Suprapubic skin (tissue), 4 donors: ENCODE measurements at regions not wholly inside any gene's neighbourhood (a gene's known extent, or its start where the extent isn't known, plus 50 kb on each side); places are given as distances from the start of the nearest gene placed in this dataset.

ENCODE experiments used
- DNase-seq, 2 donors: peaks; one replicate each; pipeline ENCODE4 v3.0.0-alpha.2; 2019; ENCODE audit warnings: low spot score in 2 of 2
- H3K27ac ChIP-seq: fragments of 200-600 bp; sonication (generic); one replicate; pipeline ENCODE4 v1.5.1; 2019
- H3K27me3 ChIP-seq: fragments of 200-600 bp; sonication (generic); one replicate; pipeline ENCODE4 v1.5.1; 2019
- H3K36me3 ChIP-seq: fragments of 200-600 bp; sonication (generic); one replicate; pipeline ENCODE4 v1.5.1; 2019
- H3K4me1 ChIP-seq: fragments of 200-600 bp; sonication (generic); one replicate; pipeline ENCODE4 v1.5.1; 2019
- H3K4me3 ChIP-seq: fragments of 200-600 bp; sonication (generic); one replicate; pipeline ENCODE4 v1.5.1; 2019; ENCODE audit warnings: mild to moderate bottlenecking
- H3K9me3 ChIP-seq: fragments of 200-600 bp; sonication (generic); one replicate; pipeline ENCODE4 v1.5.1; 2019
- EP300 ChIP-seq: sonication (generic); formaldehyde crosslinking; IDR thresholded peaks from one replicate; pipeline ENCODE4 v1.6.1; 2017; ENCODE audit warnings: antibody characterized with exemption
- POLR2A ChIP-seq, 2 donors: fragments of 450-650 bp; IDR thresholded peaks; one replicate each; pipeline ENCODE4 v1.6.1; 2017; ENCODE audit warnings: antibody characterized with exemption in 2 of 2, mild to moderate bottlenecking in 2 of 2, moderate library complexity in 2 of 2
- POLR2AphosphoS5 ChIP-seq, 3 donors: sonication (generic); formaldehyde crosslinking; IDR thresholded peaks; one replicate each; pipeline ENCODE4 v1.6.1; 2017; ENCODE audit warnings: antibody characterized with exemption in 3 of 3
- WGBS: methylation state at CpG from one replicate; pipeline ENCODE4 v1.1.5; 2018; 5-methylcytosine and 5-hydroxymethylcytosine counted together
- TF ChIP-seq, protein P1 (sequence below), 2 donors: fragments of 200-600 bp in 1 of 2; fragments of 450-650 bp in 1 of 2; sonication (generic) in 1 of 2; IDR thresholded peaks; one replicate each; pipeline ENCODE4 v1.5.1; 2016 to 2019; ENCODE audit warnings: antibody characterized with exemption in 2 of 2, mild to moderate bottlenecking in 1 of 2, moderate library complexity in 1 of 2

DNA sequence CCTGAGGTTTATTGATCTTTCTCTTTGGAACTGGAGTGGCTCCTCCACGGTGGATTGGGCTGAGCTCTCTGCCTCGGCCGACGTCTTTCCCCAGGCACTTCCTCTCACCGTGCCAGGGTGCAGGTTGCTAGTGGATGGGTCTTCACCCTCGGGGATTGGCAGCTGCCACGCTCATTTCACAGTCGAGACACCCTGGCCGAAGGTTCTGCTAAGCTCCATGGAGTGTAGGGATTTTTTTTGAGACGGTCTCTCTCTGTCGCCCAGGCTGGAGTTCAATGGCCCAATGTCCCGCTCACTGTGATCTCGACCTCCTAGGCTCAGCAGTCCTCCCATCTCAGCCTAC, 280.8 kb downstream of the SEC14L1 start:
- WGBS, result 33% methylated on average over 13 of the region's 13 CpGs
- H3K27me3 ChIP-seq, result no peaks in the 10 kb centered on the region
- peak overlapping the region; percentile 16 for H3K27ac ChIP-seq
- TF ChIP-seq POLR2AphosphoS5 (IDR thresholded peaks at IDR 0.05) (no peak), EP300 (no peak), POLR2A (IDR thresholded peaks at IDR 0.05) (no peak)
- TF ChIP-seq, protein P1, sequence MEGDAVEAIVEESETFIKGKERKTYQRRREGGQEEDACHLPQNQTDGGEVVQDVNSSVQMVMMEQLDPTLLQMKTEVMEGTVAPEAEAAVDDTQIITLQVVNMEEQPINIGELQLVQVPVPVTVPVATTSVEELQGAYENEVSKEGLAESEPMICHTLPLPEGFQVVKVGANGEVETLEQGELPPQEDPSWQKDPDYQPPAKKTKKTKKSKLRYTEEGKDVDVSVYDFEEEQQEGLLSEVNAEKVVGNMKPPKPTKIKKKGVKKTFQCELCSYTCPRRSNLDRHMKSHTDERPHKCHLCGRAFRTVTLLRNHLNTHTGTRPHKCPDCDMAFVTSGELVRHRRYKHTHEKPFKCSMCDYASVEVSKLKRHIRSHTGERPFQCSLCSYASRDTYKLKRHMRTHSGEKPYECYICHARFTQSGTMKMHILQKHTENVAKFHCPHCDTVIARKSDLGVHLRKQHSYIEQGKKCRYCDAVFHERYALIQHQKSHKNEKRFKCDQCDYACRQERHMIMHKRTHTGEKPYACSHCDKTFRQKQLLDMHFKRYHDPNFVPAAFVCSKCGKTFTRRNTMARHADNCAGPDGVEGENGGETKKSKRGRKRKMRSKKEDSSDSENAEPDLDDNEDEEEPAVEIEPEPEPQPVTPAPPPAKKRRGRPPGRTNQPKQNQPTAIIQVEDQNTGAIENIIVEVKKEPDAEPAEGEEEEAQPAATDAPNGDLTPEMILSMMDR (IDR thresholded peaks at IDR 0.05), result no peak
- no peak overlapping the region for H3K4me3 ChIP-seq
- H3K36me3 ChIP-seq, result no peaks in the 10 kb centered on the region
- H3K9me3 ChIP-seq, result no peaks in the 10 kb centered on the region
- DNase-seq, result no peak
- H3K4me1 ChIP-seq, result peaks cover 83% of the 10 kb centered on the region

DNA sequence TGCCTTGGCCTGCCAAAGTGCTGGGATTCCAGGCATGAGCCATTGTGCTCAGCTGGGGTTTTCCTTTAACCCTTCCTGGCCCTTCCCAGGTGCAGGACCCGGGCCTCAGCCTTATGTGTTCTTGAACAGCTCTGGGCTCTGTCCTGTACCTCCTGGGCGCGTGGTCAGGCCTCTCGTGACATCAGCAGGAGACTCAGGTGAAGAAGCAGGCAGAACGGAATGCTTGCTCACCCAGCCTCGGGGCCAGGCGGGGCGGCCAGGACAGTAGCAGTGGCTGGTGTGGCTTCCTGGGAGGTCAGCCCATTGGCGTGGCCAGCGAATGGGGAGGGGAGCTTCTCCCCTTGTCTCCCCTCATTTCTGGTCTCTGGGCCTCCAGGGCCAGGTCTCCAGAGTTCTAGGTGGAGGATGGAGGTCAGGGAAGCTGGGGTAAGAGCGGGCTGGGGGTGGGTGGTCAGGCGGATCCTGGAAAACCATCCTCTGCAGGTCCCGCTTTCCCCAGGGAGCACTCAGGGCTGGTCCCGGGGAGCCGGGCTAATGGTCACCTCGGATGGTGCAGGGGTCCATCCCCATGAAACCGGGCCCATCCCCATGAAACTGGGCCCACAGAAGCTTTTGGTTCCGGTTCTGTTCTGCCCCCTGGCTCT, 281.5 kb downstream of the SEC14L1 start:
- H3K9me3 ChIP-seq, result no peaks in the 10 kb centered on the region
- H3K4me1 ChIP-seq, result peaks cover 87% of the 10 kb centered on the region
- 81% methylated on average over 11 of the region's 18 CpGs for WGBS
- no peak for DNase-seq
- H3K36me3 ChIP-seq, result no peaks in the 10 kb centered on the region
- H3K27ac ChIP-seq, result peak overlapping the region; percentile 16
- no peaks in the 10 kb centered on the region for H3K27me3 ChIP-seq
- TF ChIP-seq POLR2A (IDR thresholded peaks at IDR 0.05) (no peak), EP300 (no peak), POLR2AphosphoS5 (IDR thresholded peaks at IDR 0.05) (no peak)
- TF ChIP-seq, protein P1 (IDR thresholded peaks at IDR 0.05), result no peak
- H3K4me3 ChIP-seq, result no peak overlapping the region

DNA sequence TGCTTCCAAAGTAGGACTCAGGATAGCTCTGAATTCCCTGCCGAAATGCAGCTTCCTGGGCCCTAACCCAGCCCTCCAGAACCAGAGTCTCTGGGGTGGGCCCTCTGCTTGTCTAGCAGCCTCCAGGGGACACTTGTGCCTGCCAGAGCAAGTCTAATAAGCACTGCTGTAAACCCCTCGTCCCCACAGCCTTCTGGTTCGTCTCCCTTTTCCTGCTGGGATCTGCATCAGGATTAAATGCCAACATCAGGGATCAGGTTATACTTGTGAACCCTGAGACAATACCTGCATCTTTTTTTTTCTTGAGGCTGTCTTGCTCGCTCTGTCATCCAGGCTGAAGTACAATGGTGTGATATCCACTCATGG, 282.0 kb downstream of the SEC14L1 start:
- no peak for DNase-seq
- Histone ChIP-seq H3K27ac (peak overlapping the region; percentile 88), H3K4me3 (no peak overlapping the region), H3K4me1 (peaks cover 92% of the 10 kb centered on the region), H3K36me3 (no peaks in the 10 kb centered on the region), H3K27me3 (no peaks in the 10 kb centered on the region), H3K9me3 (no peaks in the 10 kb centered on the region)
- WGBS, result 66% methylated on average over 4 of the region's 4 CpGs
- no peak for TF ChIP-seq EP300
- TF ChIP-seq, protein P1 (IDR thresholded peaks at IDR 0.05), result no peak

DNA sequence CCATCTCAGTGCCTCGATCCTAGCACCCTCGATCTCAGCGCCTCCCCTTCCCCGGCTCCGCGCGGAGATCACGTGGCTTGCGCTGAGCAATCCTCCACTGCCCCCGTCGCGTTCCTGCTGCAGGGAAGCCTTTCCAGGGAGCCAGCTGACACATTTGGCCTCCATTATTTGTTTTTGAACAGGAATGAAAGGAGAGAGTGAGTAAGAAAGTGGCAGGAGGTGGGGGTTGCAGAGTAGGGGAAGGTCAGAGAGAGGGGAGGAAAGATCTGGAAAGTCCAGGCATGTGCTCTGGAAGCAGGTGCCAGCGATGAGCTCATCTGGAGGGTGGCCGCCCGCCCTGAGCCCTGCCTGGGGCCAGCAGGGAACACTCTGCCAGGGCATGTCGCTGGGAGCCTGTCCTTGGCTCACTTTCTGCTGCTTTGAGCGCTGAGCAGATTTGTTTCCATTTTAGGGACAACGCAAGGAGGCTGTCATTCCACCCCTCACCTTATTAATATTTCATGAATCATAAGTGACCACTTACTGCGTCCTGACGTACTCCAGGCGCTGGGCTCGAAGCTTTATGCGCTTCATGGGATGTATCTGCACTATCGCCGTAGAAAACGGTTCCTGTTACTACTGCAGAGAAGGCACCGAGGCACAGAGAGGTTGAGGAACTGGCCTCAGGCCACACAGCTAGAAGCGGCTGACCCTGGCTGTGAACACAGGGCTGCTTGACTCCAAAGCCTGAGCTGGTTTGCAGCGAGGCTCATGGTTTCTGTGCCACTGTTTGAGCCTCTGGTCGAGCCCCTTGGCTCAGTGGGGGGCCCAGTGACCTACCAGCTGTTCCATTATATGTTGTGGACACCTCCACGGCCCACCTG, 283.1 kb downstream of the SEC14L1 start:
- TF ChIP-seq POLR2AphosphoS5 (IDR thresholded peaks at IDR 0.05) (peak in 1 of 3 donors; percentile 62), EP300 (peak; percentile 49), POLR2A (IDR thresholded peaks at IDR 0.05) (no peak)
- TF ChIP-seq, protein P1 (IDR thresholded peaks at IDR 0.05), result no peak
- no peaks in the 10 kb centered on the region for H3K9me3 ChIP-seq
- peak overlapping the region; percentile 88 for H3K27ac ChIP-seq
- H3K27me3 ChIP-seq, result no peaks in the 10 kb centered on the region
- peaks cover 100% of the 10 kb centered on the region for H3K4me1 ChIP-seq
- H3K36me3 ChIP-seq, result no peaks in the 10 kb centered on the region
- WGBS, result 37% methylated on average over 30 of the region's 31 CpGs
- no peak overlapping the region for H3K4me3 ChIP-seq
- DNase-seq, result peak; percentile 93

DNA sequence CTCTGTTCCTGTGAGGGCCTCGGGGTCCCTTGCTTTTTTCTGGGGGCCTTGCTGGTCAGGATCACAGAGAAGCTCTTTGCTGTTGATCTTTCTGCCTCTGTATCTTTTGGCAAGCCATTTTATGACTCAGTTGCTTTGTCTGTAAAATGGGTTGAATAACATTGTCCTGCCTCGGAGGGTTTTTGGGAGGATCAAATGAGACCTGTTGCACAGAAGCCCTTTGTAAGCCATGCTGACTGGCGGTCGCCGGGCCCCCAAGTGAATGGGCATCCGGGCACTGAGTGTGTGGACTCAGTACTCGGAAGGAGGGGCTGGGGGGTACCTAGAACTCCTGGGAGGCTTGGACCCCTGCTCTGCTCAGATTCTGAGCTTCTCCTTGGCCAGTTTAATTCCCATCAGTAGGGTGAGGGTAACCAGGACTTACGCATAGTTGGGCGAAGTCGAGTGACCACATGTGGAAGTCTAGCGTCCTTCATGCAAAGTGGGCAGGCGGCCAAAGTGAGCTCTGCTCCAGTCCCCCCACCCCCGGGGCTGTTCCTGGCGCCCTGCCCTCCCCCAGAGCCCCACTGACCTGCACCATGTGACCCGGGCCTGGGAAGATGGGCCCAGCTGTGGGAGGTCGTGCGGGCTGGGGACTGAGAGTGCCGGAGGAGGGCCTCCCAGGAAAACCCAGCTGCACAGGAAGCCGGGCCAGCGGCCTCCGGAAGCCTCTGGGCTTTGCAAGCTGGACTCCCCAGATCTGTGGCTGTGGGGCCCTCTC, 284.0 kb downstream of the SEC14L1 start:
- 55% methylated on average over 9 of the region's 21 CpGs for WGBS
- Histone ChIP-seq H3K4me1 (peaks cover 99% of the 10 kb centered on the region), H3K4me3 (no peak overlapping the region), H3K36me3 (no peaks in the 10 kb centered on the region), H3K27ac (peak overlapping the region; percentile 88), H3K27me3 (no peaks in the 10 kb centered on the region), H3K9me3 (no peaks in the 10 kb centered on the region)
- DNase-seq, result peak; percentile 90 to 93
- TF ChIP-seq POLR2AphosphoS5 (IDR thresholded peaks at IDR 0.05), result no peak
- TF ChIP-seq, protein P1 (IDR thresholded peaks at IDR 0.05), result no peak
- TF ChIP-seq POLR2A (IDR thresholded peaks at IDR 0.05), result no peak
- TF ChIP-seq EP300, result no peak
